H9 (cell line): ENCODE measurements at regions not wholly inside any gene's neighbourhood (a gene's known extent, or its start where the extent isn't known, plus 50 kb on each side); places are given as distances from the start of the nearest gene placed in this dataset.

Experiments
- DNase-seq: peaks from one replicate; pipeline ENCODE4 v3.0.0-alpha.2; 2017
- H2AFZ ChIP-seq: one replicate; pipeline ENCODE4 v1.6.1; 2013; ENCODE audit warnings: mild to moderate bottlenecking, low read length, control low read depth, moderate library complexity
- H2AK5ac ChIP-seq: 2 replicates; pipeline ENCODE4 v1.6.1; 2013; ENCODE audit warnings: low read length, control low read depth, mixed read lengths; ENCODE audit not compliant: insufficient read length
- H2BK120ac ChIP-seq: one replicate; pipeline ENCODE4 v1.6.1; 2013; ENCODE audit warnings: low read depth, mild to moderate bottlenecking, low read length, control low read depth, inconsistent platforms; ENCODE audit not compliant: poor library complexity, severe bottlenecking
- H2BK12ac ChIP-seq: 2 replicates; pipeline ENCODE4 v1.6.1; 2013; ENCODE audit warnings: low read length, control low read depth, mixed read lengths, low read depth; ENCODE audit not compliant: insufficient read length
- H2BK15ac ChIP-seq: 2 replicates; pipeline ENCODE4 v1.6.1; 2013; ENCODE audit warnings: low read depth, low read length, control low read depth
- H2BK20ac ChIP-seq: one replicate; pipeline ENCODE4 v1.6.1; 2013; ENCODE audit warnings: low read depth, mild to moderate bottlenecking, low read length, control low read depth, inconsistent platforms; ENCODE audit not compliant: poor library complexity, severe bottlenecking
- H2BK5ac ChIP-seq: 2 replicates; pipeline ENCODE4 v1.6.1; 2013; ENCODE audit warnings: low read length, control low read depth, mixed read lengths; ENCODE audit not compliant: insufficient read length
- H3K14ac ChIP-seq: 2 replicates; pipeline ENCODE4 v1.6.1; 2013; ENCODE audit warnings: low read length, control low read depth; ENCODE audit not compliant: insufficient read depth
- H3K18ac ChIP-seq: 2 replicates; pipeline ENCODE4 v1.6.1; 2013; ENCODE audit warnings: low read depth, mild to moderate bottlenecking, mixed read lengths, low read length, control low read depth; ENCODE audit not compliant: insufficient read length
- H3K23ac ChIP-seq: 2 replicates; pipeline ENCODE4 v1.6.1; 2013; ENCODE audit warnings: low read length, control low read depth, mixed read lengths, low read depth; ENCODE audit not compliant: insufficient read length
- H3K23me2 ChIP-seq: 2 replicates; pipeline ENCODE4 v1.6.1; 2013; ENCODE audit warnings: low read depth, mild to moderate bottlenecking, mixed read lengths, low read length, control low read depth; ENCODE audit not compliant: insufficient read length, poor library complexity, severe bottlenecking
- H3K27ac ChIP-seq: 2 replicates; pipeline ENCODE4 v1.5.1; 2013; ENCODE audit warnings: low read length, control low read depth, mixed read lengths, low read depth; ENCODE audit not compliant: insufficient read length
- H3K27me3 ChIP-seq: 2 replicates; pipeline ENCODE4 v1.6.1; 2013; ENCODE audit warnings: low read length, control low read depth, inconsistent platforms; ENCODE audit not compliant: insufficient read depth
- H3K4ac ChIP-seq: 2 replicates; pipeline ENCODE4 v1.6.1; 2013; ENCODE audit warnings: low read depth, mild to moderate bottlenecking, control low read depth, inconsistent platforms, low read length, moderate library complexity
- H3K4me1 ChIP-seq: 2 replicates; pipeline ENCODE4 v1.6.1; 2013; ENCODE audit warnings: low read length, control low read depth, inconsistent platforms; ENCODE audit not compliant: insufficient read depth
- H3K4me2 ChIP-seq: 2 replicates; pipeline ENCODE4 v1.6.1; 2013; ENCODE audit warnings: low read length, control low read depth, mixed read lengths; ENCODE audit not compliant: insufficient read length, insufficient read depth
- H3K56ac ChIP-seq: 2 replicates; pipeline ENCODE4 v1.6.1; 2013; ENCODE audit warnings: low read depth, mild to moderate bottlenecking, mixed read lengths, low read length, control low read depth; ENCODE audit not compliant: insufficient read length
- H3K79me1 ChIP-seq: 2 replicates; pipeline ENCODE4 v1.6.1; 2013; ENCODE audit warnings: low read depth, mild to moderate bottlenecking, moderate library complexity, low read length, control low read depth, inconsistent platforms; ENCODE audit not compliant: insufficient read depth, poor library complexity, severe bottlenecking
- H3K79me2 ChIP-seq: 2 replicates; pipeline ENCODE4 v1.6.1; 2013; ENCODE audit warnings: low read length, control low read depth, inconsistent platforms; ENCODE audit not compliant: insufficient read depth
- H3K9ac ChIP-seq: 2 replicates; pipeline ENCODE4 v1.6.1; 2013; ENCODE audit warnings: low read length, control low read depth, mixed read lengths; ENCODE audit not compliant: insufficient read length; ENCODE audit errors: extremely low read depth
- H3K9me3 ChIP-seq: one replicate; pipeline ENCODE4 v1.6.1; 2013; ENCODE audit warnings: low read depth, low read length, inconsistent platforms; ENCODE audit not compliant: control insufficient read depth
- H3T11ph ChIP-seq: one replicate; pipeline ENCODE4 v1.6.1; 2013; ENCODE audit warnings: mild to moderate bottlenecking, low read length, control low read depth, inconsistent platforms
- H4K20me1 ChIP-seq: one replicate; pipeline ENCODE4 v1.6.1; 2013; ENCODE audit not compliant: control insufficient read depth, insufficient read length, insufficient read depth
- H4K5ac ChIP-seq: 2 replicates; pipeline ENCODE4 v1.6.1; 2013; ENCODE audit warnings: low read depth, mild to moderate bottlenecking, mixed read lengths, low read length, control low read depth; ENCODE audit not compliant: insufficient read length
- H4K8ac ChIP-seq: replicated peaks from 2 replicates; pipeline ENCODE4 v1.6.1; 2013; ENCODE audit warnings: low read length, control low read depth, mixed read lengths, low read depth; ENCODE audit not compliant: insufficient read length
- H4K91ac ChIP-seq: 2 replicates; pipeline ENCODE4 v1.6.1; 2013; ENCODE audit warnings: low read depth, mild to moderate bottlenecking, moderate library complexity, mixed read lengths, low read length, control low read depth; ENCODE audit not compliant: insufficient read length
- H3K27ac Mint-ChIP-seq, 3 experiments: 2 replicates in 2 of 3; 3 replicates in 1 of 3; pipeline ENCODE4 v1.8.0; 2020 to 2021; ENCODE audit warnings: mixed read lengths in 3 of 3, mild to moderate bottlenecking in 1 of 3, moderate library complexity in 1 of 3
- H3K27me3 Mint-ChIP-seq: 2 replicates; pipeline ENCODE4 v1.8.0; 2021; ENCODE audit warnings: low read depth, mild to moderate bottlenecking, moderate library complexity, mixed read lengths
- H3K36me3 Mint-ChIP-seq, 3 experiments: 2 replicates in 2 of 3; 3 replicates in 1 of 3; pipeline ENCODE4 v1.8.0; 2020 to 2021; ENCODE audit warnings: low read depth in 3 of 3, mixed read lengths in 3 of 3; ENCODE audit not compliant: insufficient read depth in 1 of 3
- H3K4me1 Mint-ChIP-seq, 2 experiments: 2 replicates each; pipeline ENCODE4 v1.8.0; 2020; ENCODE audit warnings: mixed read lengths in 2 of 2
- H3K4me3 Mint-ChIP-seq, 2 experiments: 2 replicates in 1 of 2; 3 replicates in 1 of 2; pipeline ENCODE4 v1.8.0; 2020 to 2021; ENCODE audit warnings: mild to moderate bottlenecking in 2 of 2, mixed read lengths in 2 of 2, moderate library complexity in 1 of 2
- H3K9me3 Mint-ChIP-seq, 2 experiments: 2 replicates in 1 of 2; 3 replicates in 1 of 2; pipeline ENCODE4 v1.8.0; 2020; ENCODE audit warnings: mild to moderate bottlenecking in 2 of 2, mixed read lengths in 2 of 2, moderate library complexity in 1 of 2
- WGBS: extraction: QIAGEN DNeasy Blood & Tissue Kit; methylation state at CpG from one replicate; pipeline ENCODE4 v1.1.7; 2013; ENCODE audit warnings: missing lambda C conversion rate, low lambda C conversion rate, mixed read lengths; ENCODE audit not compliant: insufficient read length; ENCODE audit errors: extremely low coverage; 5-methylcytosine and 5-hydroxymethylcytosine counted together
- TF ChIP-seq, protein P1 (sequence below): fragments of 200-600 bp; sonication (generic); conservative IDR thresholded peaks from 3 replicates; pipeline ENCODE4 v1.8.0; 2021; ENCODE audit warnings: antibody characterized with exemption, mild to moderate bottlenecking

- Histone ChIP-seq H3K9ac (no peak overlapping the region), H3K27ac (no peak overlapping the region), H3K56ac (no peak overlapping the region), H4K5ac (no peak overlapping the region), H3T11ph (no peak overlapping the region), H2BK12ac (no peak overlapping the region), H3K23ac (no peak overlapping the region), H3K4me1 (no peaks in the 10 kb centered on the region; the same call in 1 of the 2 replicates), H2BK120ac (no peak overlapping the region), H3K23me2 (no peaks in the 10 kb centered on the region), H3K79me1 (no peaks in the 10 kb centered on the region), H4K8ac (no peak overlapping the region), H2BK20ac (no peak overlapping the region), H3K4me2 (no peak overlapping the region), H4K20me1 (no peaks in the 10 kb centered on the region), H4K91ac (no peak overlapping the region), H2BK15ac (no peak overlapping the region), H3K79me2 (no peaks in the 10 kb centered on the region), H3K14ac (no peak overlapping the region), H2BK5ac (no peak overlapping the region), H3K27me3 (no peaks in the 10 kb centered on the region), H3K9me3 (no peaks in the 10 kb centered on the region), H2AFZ (no peak overlapping the region), H3K18ac (no peak overlapping the region), H3K4ac (no peak overlapping the region), H2AK5ac (no peak overlapping the region)
- Mint-ChIP-seq H3K36me3 (no peaks in the 10 kb centered on the region; a peak in 2 of 7 replicates), H3K4me3 (no peak overlapping the region), H3K27ac (no peak overlapping the region), H3K27me3 (no peaks in the 10 kb centered on the region), H3K4me1 (peaks cover 2 to 6% of the 10 kb centered on the region in 2 experiments), H3K9me3 (no peaks in the 10 kb centered on the region)
- DNase-seq, result no peak
- no CpG with 5 or more reads among the region's 2 CpGs for WGBS
- TF ChIP-seq, protein P1, sequence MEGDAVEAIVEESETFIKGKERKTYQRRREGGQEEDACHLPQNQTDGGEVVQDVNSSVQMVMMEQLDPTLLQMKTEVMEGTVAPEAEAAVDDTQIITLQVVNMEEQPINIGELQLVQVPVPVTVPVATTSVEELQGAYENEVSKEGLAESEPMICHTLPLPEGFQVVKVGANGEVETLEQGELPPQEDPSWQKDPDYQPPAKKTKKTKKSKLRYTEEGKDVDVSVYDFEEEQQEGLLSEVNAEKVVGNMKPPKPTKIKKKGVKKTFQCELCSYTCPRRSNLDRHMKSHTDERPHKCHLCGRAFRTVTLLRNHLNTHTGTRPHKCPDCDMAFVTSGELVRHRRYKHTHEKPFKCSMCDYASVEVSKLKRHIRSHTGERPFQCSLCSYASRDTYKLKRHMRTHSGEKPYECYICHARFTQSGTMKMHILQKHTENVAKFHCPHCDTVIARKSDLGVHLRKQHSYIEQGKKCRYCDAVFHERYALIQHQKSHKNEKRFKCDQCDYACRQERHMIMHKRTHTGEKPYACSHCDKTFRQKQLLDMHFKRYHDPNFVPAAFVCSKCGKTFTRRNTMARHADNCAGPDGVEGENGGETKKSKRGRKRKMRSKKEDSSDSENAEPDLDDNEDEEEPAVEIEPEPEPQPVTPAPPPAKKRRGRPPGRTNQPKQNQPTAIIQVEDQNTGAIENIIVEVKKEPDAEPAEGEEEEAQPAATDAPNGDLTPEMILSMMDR, result no peak
Observed at GRCh38 chr4:24422644-24423043, 161.7 kb downstream of the DHX15 start.
